Chondrocyte (in vitro differentiated cells): ENCODE measurements at regions not wholly inside any gene's neighbourhood (a gene's known extent, or its start where the extent isn't known, plus 50 kb on each side); places are given as distances from the start of the nearest gene placed in this dataset.

Experiments used
- DNase-seq: peaks from one replicate; pipeline ENCODE4 v3.0.0; 2021; ENCODE audit warnings: mixed read lengths, low spot score
- H3K27ac Mint-ChIP-seq: one replicate; pipeline ENCODE4 v1.8.0; 2021; ENCODE audit warnings: mild to moderate bottlenecking, moderate library complexity, mixed read lengths; ENCODE audit not compliant: unreplicated experiment
- H3K27me3 Mint-ChIP-seq: 2 replicates; pipeline ENCODE4 v1.8.0; 2021; ENCODE audit warnings: low read depth, mixed read lengths
- H3K36me3 Mint-ChIP-seq: 2 replicates; pipeline ENCODE4 v1.8.0; 2021; ENCODE audit warnings: low read depth, mixed read lengths
- H3K4me1 Mint-ChIP-seq: 2 replicates; pipeline ENCODE4 v1.8.0; 2021; ENCODE audit warnings: low read depth, mild to moderate bottlenecking, mixed read lengths
- H3K4me3 Mint-ChIP-seq: one replicate; pipeline ENCODE4 v1.8.0; 2021; ENCODE audit warnings: mild to moderate bottlenecking, moderate library complexity, mixed read lengths; ENCODE audit not compliant: unreplicated experiment
- H3K9me3 Mint-ChIP-seq: 2 replicates; pipeline ENCODE4 v1.8.0; 2021; ENCODE audit warnings: low read depth, mixed read lengths
- CTCF ChIP-seq: fragments of 200-600 bp; sonication (generic); IDR thresholded peaks from 2 replicates; pipeline ENCODE4 v1.5.0; 2021; ENCODE audit warnings: antibody characterized with exemption, mild to moderate bottlenecking, moderate library complexity

- no peak overlapping the region for H3K4me3 Mint-ChIP-seq
- DNase-seq, result no peak
- H3K9me3 Mint-ChIP-seq, result peaks cover 9% of the 10 kb centered on the region
- peaks cover 2% of the 10 kb centered on the region for H3K36me3 Mint-ChIP-seq
- peak overlapping the region; percentile 93 for H3K27ac Mint-ChIP-seq
- H3K27me3 Mint-ChIP-seq, result no peaks in the 10 kb centered on the region
- peaks cover 73% of the 10 kb centered on the region for H3K4me1 Mint-ChIP-seq
- no peak for TF ChIP-seq CTCF
Observed at GRCh38 chr2:37583867-37584266, 87.6 kb downstream of the CDC42EP3 start.

GRCh38 chr2:37585295-37585908 is 86.0 kb downstream of the CDC42EP3 start:
- no peak for TF ChIP-seq CTCF
- no peak for DNase-seq
- no peaks in the 10 kb centered on the region for H3K27me3 Mint-ChIP-seq
- H3K36me3 Mint-ChIP-seq, result no peaks in the 10 kb centered on the region
- no peaks in the 10 kb centered on the region for H3K9me3 Mint-ChIP-seq
- peak overlapping the region; percentile 86 for H3K27ac Mint-ChIP-seq
- H3K4me3 Mint-ChIP-seq, result peak overlapping the region; percentile 2
- H3K4me1 Mint-ChIP-seq, result peaks cover 84% of the 10 kb centered on the region

GRCh38 chr2:37585982-37586621 is 85.3 kb downstream of the CDC42EP3 start:
- H3K9me3 Mint-ChIP-seq, result no peaks in the 10 kb centered on the region
- TF ChIP-seq CTCF, result no peak
- H3K36me3 Mint-ChIP-seq, result no peaks in the 10 kb centered on the region
- no peaks in the 10 kb centered on the region for H3K27me3 Mint-ChIP-seq
- peaks cover 91% of the 10 kb centered on the region for H3K4me1 Mint-ChIP-seq
- peak overlapping the region; percentile 70 for H3K27ac Mint-ChIP-seq
- H3K4me3 Mint-ChIP-seq, result no peak overlapping the region
- no peak for DNase-seq

GRCh38 chr2:37586663-37587317 is 84.7 kb downstream of the CDC42EP3 start:
- Mint-ChIP-seq H3K4me3 (no peak overlapping the region), H3K27me3 (no peaks in the 10 kb centered on the region), H3K27ac (peak overlapping the region; percentile 70), H3K36me3 (no peaks in the 10 kb centered on the region), H3K9me3 (no peaks in the 10 kb centered on the region), H3K4me1 (peaks cover 91% of the 10 kb centered on the region)
- no peak for TF ChIP-seq CTCF
- DNase-seq, result no peak

GRCh38 chr2:37587817-37588216 is 83.6 kb downstream of the CDC42EP3 start:
- H3K36me3 Mint-ChIP-seq, result no peaks in the 10 kb centered on the region
- no peak for DNase-seq
- H3K27ac Mint-ChIP-seq, result peak overlapping the region; percentile 55
- peaks cover 83% of the 10 kb centered on the region for H3K4me1 Mint-ChIP-seq
- H3K27me3 Mint-ChIP-seq, result no peaks in the 10 kb centered on the region
- H3K4me3 Mint-ChIP-seq, result no peak overlapping the region
- no peak for TF ChIP-seq CTCF
- H3K9me3 Mint-ChIP-seq, result no peaks in the 10 kb centered on the region
